IMR-90 (cell line): ENCODE measurements at regions not wholly inside any gene's neighbourhood (a gene's known extent, or its start where the extent isn't known, plus 50 kb on each side); places are given as distances from the start of the nearest gene placed in this dataset.

Source experiments
- ATAC-seq: fragments of 200-7000 bp; cut with Tn5 transposase; 2 replicates; pipeline ENCODE4 v1.9.1; 2020; ENCODE audit warnings: low read depth, mild to moderate bottlenecking, moderate library complexity
- BruUV-seq: library from RNA; stranded (reverse); fragments of 400-500 nt; replicated peaks from 2 replicates; lab custom pipeline; 2021; lab: Mats Ljungman, UMichigan
- CTCF ChIA-PET: fragments of 300-600 bp; formaldehyde crosslinking; extraction: SDS; loops from one replicate; lab custom pipeline; 2021; ENCODE audit warnings: antibody characterized with exemption; lab: Yijun Ruan, JAX
- POLR2A ChIA-PET: fragments of 300-600 bp; sonication (Branson Sonifier 250); formaldehyde crosslinking; loops from one replicate; lab custom pipeline; 2022; ENCODE audit warnings: antibody characterized with exemption; ENCODE audit not compliant: unreplicated experiment; lab: Charles Lee
- DNase-seq: peaks from one replicate; pipeline ENCODE4 v3.0.0; 2013
- H2AFZ ChIP-seq: replicated peaks from 2 replicates; pipeline ENCODE3; 2013; ENCODE audit warnings: low read length, mild to moderate bottlenecking; ENCODE audit not compliant: poor library complexity
- H2AK5ac ChIP-seq: 2 replicates; pipeline ENCODE4 v1.6.1; 2013; ENCODE audit warnings: low read depth, low read length, inconsistent platforms
- H2AK9ac ChIP-seq: replicated peaks from 2 replicates; pipeline ENCODE3; 2013; ENCODE audit warnings: mild to moderate bottlenecking, low read depth, low read length, moderate library complexity; ENCODE audit not compliant: poor library complexity
- H2BK120ac ChIP-seq: 2 replicates; pipeline ENCODE4 v1.6.1; 2013; ENCODE audit warnings: low read depth, low read length, inconsistent platforms
- H2BK15ac ChIP-seq: 3 replicates; pipeline ENCODE4 v1.6.1; 2013; ENCODE audit warnings: low read depth, low read length, inconsistent platforms
- H2BK20ac ChIP-seq: 2 replicates; pipeline ENCODE4 v1.6.1; 2013; ENCODE audit warnings: low read depth, mild to moderate bottlenecking, inconsistent platforms, low read length, moderate library complexity
- H2BK5ac ChIP-seq: 2 replicates; pipeline ENCODE4 v1.6.1; 2013; ENCODE audit warnings: mild to moderate bottlenecking, low read depth, low read length, inconsistent platforms; ENCODE audit not compliant: poor library complexity, severe bottlenecking
- H3K14ac ChIP-seq: replicated peaks from 2 replicates; pipeline ENCODE4 v1.6.1; 2013; ENCODE audit warnings: low read depth, low read length, inconsistent platforms
- H3K18ac ChIP-seq: 2 replicates; pipeline ENCODE4 v1.6.1; 2013; ENCODE audit warnings: low read depth, low read length, control low read depth
- H3K23ac ChIP-seq: 2 replicates; pipeline ENCODE4 v1.6.1; 2013; ENCODE audit warnings: low read depth, low read length, inconsistent platforms
- H3K27ac ChIP-seq: 2 replicates; pipeline ENCODE4 v1.5.1; 2013; ENCODE audit warnings: mild to moderate bottlenecking, control low read depth, low read length; ENCODE audit not compliant: insufficient read depth
- H3K27me3 ChIP-seq: 2 replicates; pipeline ENCODE4 v1.6.1; 2013; ENCODE audit warnings: low read length; ENCODE audit not compliant: control insufficient read depth, insufficient read depth
- H3K36me3 ChIP-seq: 2 replicates; pipeline ENCODE4 v1.6.1; 2013; ENCODE audit warnings: low read length, mixed read lengths; ENCODE audit not compliant: control insufficient read depth, insufficient read depth
- H3K4ac ChIP-seq: 2 replicates; pipeline ENCODE4 v1.6.1; 2013; ENCODE audit warnings: low read depth, low read length, inconsistent platforms
- H3K4me1 ChIP-seq: 2 replicates; pipeline ENCODE4 v1.6.1; 2013; ENCODE audit warnings: low read length, mixed read lengths; ENCODE audit not compliant: control insufficient read depth, insufficient read depth
- H3K4me2 ChIP-seq: 2 replicates; pipeline ENCODE4 v1.6.1; 2013; ENCODE audit warnings: low read depth, mild to moderate bottlenecking, control low read depth, low read length, moderate library complexity
- H3K4me3 ChIP-seq: 2 replicates; pipeline ENCODE4 v1.5.1; 2013; ENCODE audit warnings: low read depth, mild to moderate bottlenecking, control low read depth, low read length, moderate library complexity; ENCODE audit not compliant: insufficient read depth
- H3K56ac ChIP-seq: 2 replicates; pipeline ENCODE4 v1.6.1; 2013; ENCODE audit warnings: low read length, inconsistent platforms; ENCODE audit not compliant: insufficient read depth; ENCODE audit errors: extremely low read depth
- H3K79me1 ChIP-seq, 2 experiments: 2 replicates each; pipeline ENCODE4 v1.6.1; 2013; ENCODE audit warnings: low read length in 2 of 2, inconsistent platforms in 1 of 2, low read depth in 1 of 2
- H3K9ac ChIP-seq: 2 replicates; pipeline ENCODE4 v1.6.1; 2013; ENCODE audit warnings: low read depth, low read length, control low read depth
- H3K9me1 ChIP-seq: 2 replicates; pipeline ENCODE4 v1.6.1; 2013; ENCODE audit warnings: low read length, inconsistent platforms; ENCODE audit not compliant: insufficient read depth
- H3K9me3 ChIP-seq: 2 replicates; pipeline ENCODE4 v1.6.1; 2013; ENCODE audit warnings: low read length; ENCODE audit not compliant: control insufficient read depth, insufficient read depth
- H4K20me1 ChIP-seq: 2 replicates; pipeline ENCODE4 v1.6.1; 2013; ENCODE audit warnings: low read length, inconsistent platforms; ENCODE audit not compliant: insufficient read depth
- H4K5ac ChIP-seq: 2 replicates; pipeline ENCODE4 v1.6.1; 2013; ENCODE audit warnings: mild to moderate bottlenecking, low read depth, low read length, control low read depth
- H4K8ac ChIP-seq, 2 experiments: 2 replicates each; pipeline ENCODE4 v1.6.1; 2013; ENCODE audit warnings: low read depth in 2 of 2, low read length in 2 of 2, control low read depth in 1 of 2, inconsistent platforms in 1 of 2
- H4K91ac ChIP-seq: 2 replicates; pipeline ENCODE4 v1.6.1; 2013; ENCODE audit warnings: low read depth, low read length, inconsistent platforms; ENCODE audit not compliant: insufficient read depth
- ELK1 ChIP-seq: fragments of 150-350 bp; IDR thresholded peaks from 2 replicates; pipeline ENCODE4 v1.6.1; 2016; ENCODE audit warnings: low read depth, mild to moderate bottlenecking, low read length, moderate library complexity, borderline replicate concordance
- FOS ChIP-seq: fragments of 150-350 bp; IDR thresholded peaks from 2 replicates; pipeline ENCODE4 v1.6.1; 2016; ENCODE audit warnings: low read depth, low read length
- MAFK ChIP-seq: IDR thresholded peaks from 2 replicates; pipeline ENCODE4 v1.6.1; 2012; ENCODE audit warnings: low read depth, low read length, improper control_type of control experiment
- MAZ ChIP-seq: IDR thresholded peaks from 2 replicates; pipeline ENCODE4 v1.6.1; 2012; ENCODE audit warnings: low read depth, mild to moderate bottlenecking, low read length, improper control_type of control experiment, moderate library complexity, borderline replicate concordance
- NFE2L2 ChIP-seq: fragments of 150-350 bp; IDR thresholded peaks from 2 replicates; pipeline ENCODE4 v1.6.1; 2016; ENCODE audit warnings: low read depth, mild to moderate bottlenecking, low read length
- POLR2A ChIP-seq: IDR thresholded peaks from 2 replicates; pipeline ENCODE4 v1.6.1; 2012; ENCODE audit warnings: mild to moderate bottlenecking, low read depth, low read length
- RAD21 ChIP-seq: IDR thresholded peaks from 2 replicates; pipeline ENCODE4 v1.6.1; 2012; ENCODE audit warnings: low read length, improper control_type of control experiment
- RCOR1 ChIP-seq: IDR thresholded peaks from 2 replicates; pipeline ENCODE4 v1.6.1; 2012; ENCODE audit warnings: mild to moderate bottlenecking, low read length, improper control_type of control experiment; ENCODE audit not compliant: insufficient replicate concordance
- RFX5 ChIP-seq: IDR thresholded peaks from 2 replicates; pipeline ENCODE4 v1.8.0; 2012; ENCODE audit warnings: low read depth, mild to moderate bottlenecking, low read length, moderate library complexity
- SMC3 ChIP-seq: fragments of 150-350 bp; IDR thresholded peaks from 2 replicates; pipeline ENCODE4 v1.6.1; 2016; ENCODE audit warnings: low read depth, mild to moderate bottlenecking, antibody characterized with exemption, low read length, moderate library complexity
- WGBS, 2 experiments: methylation state at CpG; one replicate each; pipeline versions ENCODE4 v1.1.5 to v1.1.7; 2013; ENCODE audit warnings: missing lambda C conversion rate in 2 of 2; ENCODE audit not compliant: insufficient read length in 1 of 2; ENCODE audit errors: extremely low coverage in 2 of 2; 5-methylcytosine and 5-hydroxymethylcytosine counted together
- dilution Hi-C: fragments of 300-500 bp; cut with HindIII; formaldehyde crosslinking; loops from one replicate; pipeline ENCODE4 v1.14.3; 2018; ENCODE audit warnings: low sequenced_read_pairs; ENCODE audit not compliant: unreplicated experiment
- in situ Hi-C: fragments of 300-500 bp; cut with MboI; formaldehyde crosslinking; loops from 3 replicates; pipeline ENCODE4 v1.14.3; 2019; ENCODE audit warnings: low sequenced_read_pairs, inconsistent platforms, mixed read lengths
- intact Hi-C: fragments of 100-400 bp; cut with micrococcal nuclease; formaldehyde crosslinking; loops from 2 replicates; pipeline ENCODE4 v1.10.0; 2022

GRCh38 chr13:44117816-44118215 lies 238.1 kb downstream of the LACC1 start:
- Histone ChIP-seq H3K23ac (no peak overlapping the region), H2BK120ac (no peak overlapping the region), H3K27me3 (no peaks in the 10 kb centered on the region), H2BK15ac (no peak overlapping the region), H2BK20ac (no peak overlapping the region), H3K4me3 (no peak overlapping the region), H4K91ac (no peak overlapping the region), H2AK5ac (no peak overlapping the region), H3K18ac (no peak overlapping the region; the same call in 1 of the 2 replicates), H3K9ac (no peak overlapping the region), H4K8ac (no peak overlapping the region), H3K14ac (no peak overlapping the region), H3K4me2 (no peak overlapping the region), H3K9me3 (no peaks in the 10 kb centered on the region), H2BK5ac (no peak overlapping the region), H2AK9ac (no peak overlapping the region), H3K27ac (no peak overlapping the region), H3K79me1 (no peaks in the 10 kb centered on the region), H3K4ac (no peak overlapping the region), H3K4me1 (peaks cover 2% of the 10 kb centered on the region; the same call in 1 of the 2 replicates), H3K9me1 (peaks cover 6% of the 10 kb centered on the region; the same call in 1 of the 2 replicates), H4K5ac (no peak overlapping the region), H4K20me1 (no peaks in the 10 kb centered on the region), H2AFZ (no peak overlapping the region), H3K36me3 (no peaks in the 10 kb centered on the region), H3K56ac (no peak overlapping the region)
- BruUV-seq, result no TSS peak
- dilution Hi-C loops, result no loop called here
- WGBS, 2 experiments, result no CpG with 5 or more reads among the region's 2 CpGs
- CTCF ChIA-PET, result interaction anchor here (1.3 kb wide), 1 partner anchor 14 kb away, joined by 3 read pairs; no protein-coding TSS in a partner anchor
- ATAC-seq (no peak), DNase-seq (no peak)
- in situ Hi-C loops, result no loop called here
- TF ChIP-seq ELK1, result no peak
- no peak for TF ChIP-seq MAZ
- no peak for TF ChIP-seq SMC3
- no peak for TF ChIP-seq RAD21
- no peak for TF ChIP-seq NFE2L2
- TF ChIP-seq RCOR1, result no peak
- no peak for TF ChIP-seq RFX5
- no peak for TF ChIP-seq MAFK
- no peak for TF ChIP-seq POLR2A
- TF ChIP-seq FOS, result no peak
- POLR2A ChIA-PET, result no interaction called here
- intact Hi-C loops, result no loop called here
